ELF-1 (cell line): ENCODE measurements at regions not wholly inside any gene's neighbourhood (a gene's known extent, or its start where the extent isn't known, plus 50 kb on each side); places are given as distances from the start of the nearest gene placed in this dataset.
A peak's percentile ranks its signal among the peaks of the same experiment; 100 is the strongest.
"Not testable (repeated sequence)": the region's sequence is repeated elsewhere in the genome, so short reads cannot be mapped to it uniquely, and the experiment has no call there.

ENCODE experiments used
- DNase-seq: peaks from one replicate; pipeline ENCODE4 v3.0.0-alpha.2; 2016; ENCODE audit warnings: low read depth, low spot score

DNA sequence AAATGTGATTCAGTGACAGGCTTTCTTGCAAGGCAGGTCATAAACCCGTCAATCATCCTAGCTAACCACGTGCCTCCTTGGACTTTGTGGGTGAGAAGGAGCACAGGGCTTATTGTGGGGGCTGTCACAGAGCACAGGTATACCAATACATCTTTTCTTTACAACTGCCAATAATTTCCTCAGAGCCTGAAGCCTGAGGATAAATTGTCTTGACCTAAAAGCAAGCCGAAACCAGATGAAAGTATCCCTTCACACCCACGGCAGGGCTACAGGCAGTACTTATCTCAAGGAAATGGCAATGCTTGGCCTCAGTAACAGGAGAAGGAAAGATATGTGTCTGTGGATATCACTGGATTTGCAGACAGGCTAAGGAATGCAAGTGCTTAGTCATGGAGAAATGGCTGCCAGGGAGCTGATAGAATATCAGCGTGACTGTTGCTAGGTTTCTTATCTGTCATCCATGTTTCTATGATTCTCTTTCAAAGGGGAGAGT is 90.3 kb upstream of the ZNF366 start:
- peak; percentile 66 for DNase-seq

- no peak for DNase-seq
Observed at GRCh38 chr5:72596956-72597355, 89.7 kb upstream of the ZNF366 start.

DNA sequence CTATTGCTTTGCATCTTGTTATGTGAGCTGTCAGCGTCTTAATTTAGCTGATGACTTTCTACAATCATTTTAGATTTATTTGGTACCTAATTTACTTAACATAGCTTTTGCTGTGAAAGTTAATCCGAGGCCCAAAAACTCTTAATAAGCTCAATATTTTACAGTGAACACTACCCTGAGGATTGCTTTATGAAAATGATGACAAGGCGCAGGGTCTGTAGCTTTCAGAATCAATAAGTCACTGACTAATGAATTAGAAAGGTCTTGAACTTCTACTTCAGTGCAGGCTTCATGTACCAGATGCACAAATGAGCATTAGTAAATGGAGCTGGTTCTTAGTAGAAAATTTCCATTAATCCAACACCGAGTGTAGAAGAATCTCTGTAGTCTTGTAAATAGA is 81.4 kb upstream of the ZNF366 start:
- no peak for DNase-seq

- peak; percentile 27 for DNase-seq
Observed at GRCh38 chr5:72587661-72588308, 80.6 kb upstream of the ZNF366 start.

GRCh38 chr5:72586788-72587530 is 79.7 kb upstream of the ZNF366 start:
- DNase-seq, result no peak

DNA sequence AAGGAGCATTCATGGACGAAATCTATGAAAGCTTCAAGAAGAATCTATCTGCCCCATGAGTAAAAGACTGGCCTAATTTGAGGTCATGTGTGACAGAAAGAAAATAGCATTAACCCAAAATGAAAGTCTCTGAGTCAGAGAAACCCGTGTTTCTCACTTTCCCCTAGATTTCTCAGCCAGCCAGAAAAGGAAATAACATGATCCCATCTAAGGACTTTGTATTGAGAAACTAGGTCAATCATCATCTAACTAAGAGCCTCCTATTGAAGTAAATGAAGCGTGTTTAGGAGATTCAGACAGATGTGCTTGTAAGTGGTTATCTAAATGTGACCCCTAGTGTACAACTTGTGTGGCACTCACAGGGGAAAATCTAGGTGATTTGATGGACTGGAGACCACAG is 77.3 kb upstream of the ZNF366 start:
- DNase-seq, result no peak

- DNase-seq, result not testable (repeated sequence)
Observed at GRCh38 chr5:72579290-72579689, 72.1 kb upstream of the ZNF366 start.

DNA sequence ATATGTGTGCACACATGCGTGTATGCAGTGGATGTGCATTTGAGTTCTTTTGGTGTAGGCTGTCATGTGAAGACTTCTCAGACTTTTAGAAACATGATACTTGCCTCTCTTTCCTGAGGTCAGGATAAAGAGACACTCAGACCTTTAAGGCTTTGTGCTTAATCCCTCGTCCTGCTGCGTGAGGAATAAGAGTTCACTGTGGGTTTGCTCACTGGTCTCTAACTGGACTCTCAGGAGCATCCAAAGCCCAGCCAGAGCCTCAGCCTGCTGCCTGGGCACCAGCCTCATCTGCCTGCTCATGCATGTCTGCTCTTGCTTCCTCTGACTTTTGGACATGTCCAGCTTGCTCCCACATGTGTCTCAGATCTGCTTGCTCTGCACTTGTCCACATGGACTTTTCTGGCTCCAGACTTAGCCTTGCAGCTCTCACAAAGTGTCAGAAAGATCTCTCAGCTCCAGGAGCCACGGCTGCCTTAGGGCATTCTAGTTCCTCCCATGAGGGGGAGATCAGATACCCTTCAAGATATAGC is 65.1 kb upstream of the ZNF366 start:
- DNase-seq, result no peak

GRCh38 chr5:72569408-72569944 is 62.3 kb upstream of the ZNF366 start:
- DNase-seq, result no peak

GRCh38 chr5:72566746-72567145 is 59.5 kb upstream of the ZNF366 start:
- no peak for DNase-seq

GRCh38 chr5:72565513-72566289 is 58.5 kb upstream of the ZNF366 start:
- DNase-seq, result no peak

GRCh38 chr5:72562717-72563116 is 55.5 kb upstream of the ZNF366 start:
- DNase-seq, result no peak

DNA sequence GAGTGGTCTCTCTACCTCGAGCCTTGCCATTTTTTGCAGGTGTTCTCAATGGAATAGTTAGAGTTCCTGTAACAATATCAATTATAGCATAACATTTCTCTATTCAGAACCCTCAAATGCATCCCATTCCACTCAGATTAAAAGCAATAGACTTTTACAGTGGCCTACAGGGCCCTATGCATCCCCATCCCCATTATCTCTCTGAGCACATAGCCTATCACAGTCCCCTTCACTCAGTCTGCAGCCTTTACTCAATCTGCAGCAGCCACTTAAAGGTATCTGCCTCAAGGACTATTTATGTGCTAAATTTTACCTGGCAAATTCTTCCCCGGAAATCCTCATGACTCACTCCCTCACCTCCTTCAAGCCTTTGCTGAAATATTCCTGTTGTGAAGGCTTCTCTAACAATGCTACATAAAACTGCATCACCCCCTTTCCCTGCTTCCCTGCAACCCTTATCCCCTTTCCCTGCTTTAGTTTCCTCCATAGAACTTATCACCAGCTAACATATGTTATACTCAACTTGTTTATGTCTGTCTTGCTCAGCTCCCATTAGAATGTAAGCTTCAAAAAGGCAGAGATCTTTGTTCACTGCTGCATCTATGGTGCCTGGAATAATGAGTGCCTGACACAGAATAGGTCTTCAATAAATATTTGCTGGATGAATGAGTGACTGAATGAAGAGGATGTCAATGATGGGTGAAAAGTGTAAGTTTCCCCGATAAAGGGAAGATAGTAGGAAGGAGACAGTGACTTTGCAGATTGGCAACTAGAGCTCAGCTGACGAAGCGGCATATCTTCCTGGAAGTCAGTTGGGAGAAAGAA is 54.1 kb upstream of the ZNF366 start:
- no peak for DNase-seq

- no peak for DNase-seq
Observed at GRCh38 chr5:72559866-72560766, 52.9 kb upstream of the ZNF366 start.

DNA sequence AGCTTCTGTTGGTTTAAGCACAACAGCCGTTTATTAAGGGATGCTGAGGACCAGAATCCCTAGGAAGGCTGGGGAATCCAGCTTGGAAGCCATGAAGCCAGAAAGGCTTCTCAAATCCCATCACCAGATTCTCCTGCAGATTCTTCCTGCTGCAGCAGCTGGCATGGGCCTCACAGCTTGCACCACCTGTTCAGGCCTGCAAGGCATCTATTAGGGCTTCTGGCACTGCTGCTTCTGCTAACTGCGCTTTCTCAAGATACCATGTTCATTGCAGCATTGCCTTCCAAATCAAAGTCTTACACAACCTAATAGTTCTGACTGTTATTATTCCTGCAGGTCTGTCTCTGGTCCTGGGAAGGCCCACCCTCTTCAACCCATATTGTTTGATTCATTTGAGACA is 51.2 kb upstream of the ZNF366 start:
- DNase-seq, result no peak

DNA sequence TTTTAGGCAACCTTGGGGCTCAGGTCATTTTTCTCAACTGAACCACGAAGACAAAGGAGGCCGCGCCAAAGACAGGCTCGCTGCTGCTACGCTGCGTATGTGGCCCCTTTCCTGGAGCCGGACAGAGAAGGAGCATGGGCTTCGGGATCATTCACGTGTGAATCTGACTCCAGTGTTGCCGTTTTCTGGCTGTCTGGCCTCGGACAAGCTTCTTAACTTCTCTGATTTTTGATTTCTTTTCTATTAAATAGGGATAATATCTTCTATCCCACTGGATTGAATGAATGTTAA is 50.8 kb upstream of the ZNF366 start:
- no peak for DNase-seq

GRCh38 chr5:72557167-72558045 is 50.2 kb upstream of the ZNF366 start:
- no peak for DNase-seq
